GM21367 (cell line): ENCODE measurements at regions not wholly inside any gene's neighbourhood (a gene's known extent, or its start where the extent isn't known, plus 50 kb on each side); places are given as distances from the start of the nearest gene placed in this dataset.
"Not testable (repeated sequence)": the region's sequence is repeated elsewhere in the genome, so short reads cannot be mapped to it uniquely, and the experiment has no call there.

Experiments
- ATAC-seq: cut with Tn5 transposase; IDR thresholded peaks from one replicate; pipeline ENCODE4 v1.9.1; 2021; ENCODE audit not compliant: unreplicated experiment

- ATAC-seq: no peak
Observed at GRCh38 chr5:162931501-162931900, 505.9 kb upstream of the CCNG1 start.

GRCh38 chr5:162939991-162940390 lies 497.4 kb upstream of the CCNG1 start:
- no peak for ATAC-seq

- ATAC-seq: no peak
Observed at GRCh38 chr5:162948677-162949076, 488.7 kb upstream of the CCNG1 start.

DNA sequence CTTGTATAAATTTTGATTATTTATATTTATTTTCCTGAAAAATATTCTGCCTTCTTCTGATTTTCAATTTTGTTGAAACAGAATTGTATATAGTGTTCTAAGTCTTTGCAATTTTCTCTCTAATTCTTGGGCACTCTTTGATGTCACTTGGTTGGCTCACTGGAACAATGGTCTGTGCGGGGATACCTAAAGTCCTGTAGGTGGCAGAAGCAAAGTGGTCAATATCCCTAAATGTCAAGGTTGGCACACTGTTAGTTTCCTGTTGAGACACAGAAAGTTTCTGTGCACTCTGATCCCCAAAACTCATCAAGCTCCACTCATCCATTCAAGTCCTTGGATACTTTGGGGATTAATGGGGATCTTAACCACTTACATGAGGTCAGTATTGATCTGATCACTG lies 480.8 kb upstream of the CCNG1 start:
- no peak for ATAC-seq

- not testable (repeated sequence) for ATAC-seq
Observed at GRCh38 chr5:162964144-162964543, 473.3 kb upstream of the CCNG1 start.

GRCh38 chr5:162990063-162990462 lies 447.3 kb upstream of the CCNG1 start:
- no peak for ATAC-seq

- ATAC-seq: no peak
Observed at GRCh38 chr5:162990856-162991497, 446.4 kb upstream of the CCNG1 start.

DNA sequence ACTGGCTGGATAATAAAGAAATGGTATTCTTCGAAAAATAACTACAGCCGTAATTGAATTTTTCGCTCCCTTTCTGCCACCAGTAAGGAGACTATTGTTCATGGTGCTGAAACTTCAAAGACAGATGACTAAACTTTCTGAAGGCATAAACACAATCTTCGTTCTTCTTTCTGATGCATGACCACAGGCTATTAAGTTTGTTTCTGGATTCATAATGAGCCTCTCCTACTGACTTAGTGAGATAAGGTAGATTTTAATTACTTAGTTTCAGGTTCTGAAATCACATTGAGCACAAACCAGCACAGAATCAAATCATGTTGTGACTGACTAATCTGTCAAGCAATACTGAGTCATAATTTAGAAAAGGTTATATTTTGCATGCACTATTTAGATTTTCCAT lies 441.8 kb upstream of the CCNG1 start:
- ATAC-seq: no peak

DNA sequence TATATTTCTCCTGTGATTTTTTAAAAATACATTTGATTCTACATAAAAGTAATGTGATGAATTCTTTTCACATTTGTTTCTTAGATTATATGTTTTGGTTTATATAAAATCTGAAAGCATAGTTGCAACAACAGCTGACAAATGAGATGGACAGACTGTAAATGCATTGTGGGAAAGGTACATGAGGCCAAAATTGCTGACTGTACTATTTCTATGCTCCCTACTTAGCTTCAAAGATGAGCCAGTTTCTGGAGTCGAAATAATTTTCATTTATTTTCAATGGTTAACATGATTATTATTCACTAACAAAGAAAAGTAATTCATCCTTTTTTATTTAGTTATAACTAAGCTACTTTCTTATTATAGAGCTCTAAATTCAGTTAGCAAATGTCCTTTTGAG lies 441.3 kb upstream of the CCNG1 start:
- ATAC-seq: no peak

DNA sequence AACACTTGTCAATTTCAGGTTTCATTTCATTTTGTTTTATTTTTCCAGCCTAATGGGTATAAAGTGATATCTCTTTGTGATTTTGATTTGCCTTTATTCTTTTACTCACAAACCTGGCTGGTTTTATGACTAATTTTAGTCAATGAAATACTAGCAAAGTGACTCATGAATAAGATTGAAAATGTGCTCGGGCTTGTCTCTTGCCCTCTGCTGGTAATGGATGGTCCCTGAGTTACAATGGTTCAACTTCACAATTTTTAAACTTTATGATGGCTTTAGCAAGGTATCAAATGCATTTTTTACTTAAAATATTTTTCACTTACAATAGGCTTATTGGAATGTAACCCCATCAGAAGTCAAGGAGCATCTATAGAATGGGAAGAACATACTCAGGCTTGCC lies 431.4 kb upstream of the CCNG1 start:
- ATAC-seq: no peak

DNA sequence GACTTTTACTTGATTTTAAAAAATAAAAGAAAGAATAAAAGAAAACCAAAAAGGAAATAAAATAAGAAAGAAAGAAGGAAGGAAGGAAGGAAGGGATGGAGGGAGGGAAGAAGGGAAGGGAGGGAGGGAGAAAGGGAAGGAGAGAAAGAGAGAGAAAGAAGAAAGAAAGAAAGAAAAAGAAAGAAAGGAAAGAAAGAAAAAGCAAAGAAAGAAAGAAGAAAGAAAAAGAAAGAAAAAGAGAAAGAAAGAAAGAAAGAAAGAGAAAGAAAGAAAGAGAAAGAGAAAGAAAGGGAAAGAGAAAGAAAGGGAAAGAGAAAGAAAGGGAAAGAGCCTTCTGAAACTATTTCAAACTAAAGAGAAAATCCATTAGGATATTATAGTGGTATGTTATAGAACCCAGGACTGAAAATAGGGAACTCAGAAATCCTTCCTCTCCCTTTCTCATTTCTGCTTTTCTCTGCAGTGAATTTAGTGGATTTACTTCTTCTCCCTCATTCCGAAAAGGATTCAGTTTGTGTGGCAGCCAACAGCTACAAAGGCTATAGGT lies 414.7 kb upstream of the CCNG1 start:
- no peak for ATAC-seq

DNA sequence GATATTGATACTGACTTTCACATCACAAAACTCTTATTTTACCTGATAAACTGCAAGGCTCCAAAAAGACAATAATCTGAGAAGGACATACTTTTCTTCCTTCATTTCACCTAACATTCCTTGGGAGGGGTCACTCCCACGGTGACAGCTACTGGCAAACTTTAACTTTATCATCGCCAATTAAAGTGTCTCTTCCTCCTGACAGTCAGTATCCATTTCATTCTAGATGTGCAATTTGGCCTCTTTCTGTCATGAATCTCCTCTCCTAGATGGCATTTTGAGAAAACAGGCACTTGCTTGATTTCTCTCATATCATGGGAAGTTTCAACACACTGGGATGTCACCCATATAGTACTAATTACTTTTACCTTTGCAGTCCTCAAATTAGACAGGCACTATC lies 413.5 kb upstream of the CCNG1 start:
- ATAC-seq: no peak

DNA sequence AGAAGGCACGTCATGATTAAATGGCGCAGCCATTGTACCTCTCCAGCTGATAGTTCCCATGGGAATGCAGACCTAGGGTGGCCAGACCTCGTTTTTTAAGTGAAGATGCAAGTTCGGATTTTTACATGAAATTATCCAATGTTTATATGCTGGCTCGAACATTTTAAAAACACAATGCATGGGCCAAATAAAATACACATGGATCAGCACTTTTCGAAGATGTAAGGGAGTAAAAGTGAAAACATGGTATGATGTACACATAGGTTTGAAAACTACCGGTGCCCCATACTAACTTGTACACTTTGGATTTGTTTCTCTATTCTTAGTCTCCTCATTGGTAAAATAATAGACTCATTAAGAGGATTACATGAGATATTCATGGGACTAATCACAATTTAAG lies 412.5 kb upstream of the CCNG1 start:
- no peak for ATAC-seq

DNA sequence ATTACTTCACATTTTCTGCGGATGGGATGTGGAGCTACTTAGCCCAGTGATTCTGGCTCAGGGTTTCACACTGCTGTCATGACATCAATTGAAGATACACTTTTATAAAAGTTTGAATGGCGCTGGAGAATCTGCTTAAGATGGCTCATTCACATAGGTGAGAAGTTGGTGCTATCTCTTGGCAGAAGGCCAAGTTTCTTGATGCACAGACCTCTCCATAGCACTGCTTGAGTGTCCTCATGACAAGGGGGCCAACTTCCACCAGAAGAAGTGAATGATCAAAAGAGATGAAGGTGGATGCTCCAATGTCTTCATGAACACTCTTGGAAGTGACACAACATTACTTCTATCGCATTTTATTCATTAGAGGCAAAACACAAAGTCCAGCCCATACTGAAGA lies 403.7 kb upstream of the CCNG1 start:
- ATAC-seq: no peak

GRCh38 chr5:163041254-163041653 lies 396.1 kb upstream of the CCNG1 start:
- ATAC-seq: no peak

GRCh38 chr5:163079618-163080017 lies 357.8 kb upstream of the CCNG1 start:
- peak; percentile 79 for ATAC-seq

- ATAC-seq: no peak
Observed at GRCh38 chr5:163089230-163089629, 348.2 kb upstream of the CCNG1 start.

GRCh38 chr5:163089926-163090325 lies 347.5 kb upstream of the CCNG1 start:
- no peak for ATAC-seq

DNA sequence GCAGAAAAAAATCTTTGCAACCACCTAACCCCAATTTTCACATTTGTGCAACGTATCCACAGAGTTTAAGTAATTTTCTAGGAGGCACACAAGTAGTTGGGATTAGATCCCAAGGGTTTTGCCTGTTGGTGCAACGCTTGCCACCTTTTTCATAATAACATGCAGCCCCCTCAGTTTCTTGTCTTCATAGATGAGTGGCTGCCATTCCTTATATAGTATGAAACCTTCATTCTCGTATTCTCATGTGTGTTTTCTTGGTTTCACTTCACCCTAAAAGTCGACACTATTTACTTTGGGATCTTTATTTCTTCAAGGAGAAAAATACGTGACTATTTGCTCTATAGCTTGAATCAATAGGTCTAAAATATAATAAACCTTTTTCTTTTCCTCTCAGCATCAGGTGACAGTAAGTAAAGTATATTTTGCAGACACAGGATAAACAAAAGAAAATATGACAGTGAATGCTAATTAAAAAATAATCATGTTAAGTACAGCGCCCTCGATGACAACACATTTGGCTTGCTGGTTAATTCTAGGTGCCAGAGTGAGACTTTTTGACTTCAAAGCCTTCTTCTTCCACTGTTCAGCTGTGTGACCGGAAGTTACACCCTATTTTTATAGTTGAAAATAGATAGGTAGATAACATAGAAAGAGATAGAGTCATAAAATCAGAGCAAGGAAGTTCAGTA lies 342.8 kb upstream of the CCNG1 start:
- ATAC-seq: peak; percentile 95

DNA sequence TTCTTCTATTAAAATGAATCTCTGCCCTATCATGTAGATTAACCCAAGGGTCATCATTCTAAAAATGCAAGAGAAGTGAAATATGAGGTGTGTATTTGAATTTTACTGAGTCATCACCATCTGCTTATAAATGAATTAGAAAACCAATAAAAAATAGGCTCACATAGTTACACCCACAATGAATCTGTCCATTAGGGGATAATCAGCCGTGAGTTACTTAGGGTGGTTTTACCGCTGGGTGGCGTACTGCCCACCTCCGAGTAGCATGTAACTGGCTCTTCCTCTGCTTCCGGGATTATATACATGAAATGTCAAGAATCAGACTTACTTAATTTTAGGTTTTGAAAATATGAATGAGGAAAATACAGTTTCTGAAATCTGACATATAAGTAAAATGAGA lies 332.9 kb upstream of the CCNG1 start:
- ATAC-seq: no peak

GRCh38 chr5:163105456-163105855 lies 331.9 kb upstream of the CCNG1 start:
- no peak for ATAC-seq

DNA sequence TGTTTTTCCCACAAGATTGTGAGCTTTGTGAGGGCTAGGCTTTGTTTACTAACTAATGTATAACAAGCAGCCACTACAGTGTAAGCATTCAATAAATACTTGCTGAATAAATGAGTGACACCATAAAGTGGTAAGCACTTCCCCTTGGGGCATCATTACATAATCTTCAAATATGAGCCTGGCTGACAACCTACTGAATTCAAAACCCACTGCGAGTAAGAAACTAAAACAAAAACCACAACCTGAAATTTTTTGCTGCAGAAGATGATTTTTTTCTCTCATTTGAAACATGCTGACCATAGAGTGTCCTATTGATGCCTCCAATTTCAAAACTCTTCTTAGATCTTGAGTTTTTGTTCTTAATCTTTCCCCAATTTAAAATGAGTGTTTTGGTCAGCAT lies 331.3 kb upstream of the CCNG1 start:
- peak; percentile 66 for ATAC-seq

DNA sequence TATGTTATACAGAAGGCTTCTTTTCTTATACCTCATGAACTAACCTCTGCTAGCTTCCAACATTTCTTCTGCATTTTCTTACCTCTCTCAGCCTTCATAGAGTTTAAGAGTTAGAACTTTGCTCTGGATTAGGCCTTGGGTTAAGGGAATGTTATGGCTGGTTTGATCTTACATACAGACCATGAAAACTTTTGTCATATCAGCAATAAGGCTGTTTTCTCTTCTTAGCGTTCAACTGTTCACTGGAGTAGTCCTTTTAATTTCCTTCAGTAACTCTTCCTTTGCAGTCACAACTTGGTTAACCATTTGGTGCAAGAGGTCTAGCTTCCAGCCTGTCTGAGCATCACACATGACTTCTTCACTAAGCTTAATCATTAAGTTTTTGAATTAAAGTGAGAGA lies 329.0 kb upstream of the CCNG1 start:
- ATAC-seq: no peak
